Ishikawa (cell line): ENCODE measurements at regions not wholly inside any gene's neighbourhood (a gene's known extent, or its start where the extent isn't known, plus 50 kb on each side); places are given as distances from the start of the nearest gene placed in this dataset.

Source experiments
- CEBPB ChIP-seq: IDR thresholded peaks from 2 replicates; pipeline ENCODE4 v1.6.1; 2012
- CREB1 ChIP-seq: IDR thresholded peaks from 2 replicates; pipeline ENCODE4 v1.6.1; 2012; ENCODE audit warnings: low read depth
- EGR1 ChIP-seq: IDR thresholded peaks from 2 replicates; pipeline ENCODE4 v1.6.1; 2012
- EP300 ChIP-seq: IDR thresholded peaks from 2 replicates; pipeline ENCODE4 v1.6.1; 2012; ENCODE audit warnings: borderline replicate concordance
- FOXM1 ChIP-seq: IDR thresholded peaks from 2 replicates; pipeline ENCODE4 v1.6.1; 2012; ENCODE audit warnings: low read depth, borderline replicate concordance
- NFIC ChIP-seq: IDR thresholded peaks from 2 replicates; pipeline ENCODE4 v1.6.1; 2012
- RAD21 ChIP-seq: IDR thresholded peaks from 2 replicates; pipeline ENCODE4 v1.6.1; 2012; ENCODE audit warnings: low read depth
- TAF1 ChIP-seq: IDR thresholded peaks from 2 replicates; pipeline ENCODE4 v1.6.1; 2012; ENCODE audit warnings: low read depth, mild to moderate bottlenecking
- TCF12 ChIP-seq: IDR thresholded peaks from 2 replicates; pipeline ENCODE4 v1.6.1; 2012; ENCODE audit warnings: low read depth
- TEAD4 ChIP-seq: IDR thresholded peaks from 2 replicates; pipeline ENCODE4 v1.6.1; 2012
- USF1 ChIP-seq: IDR thresholded peaks from 2 replicates; pipeline ENCODE4 v1.6.1; 2012
- YY1 ChIP-seq: IDR thresholded peaks from 2 replicates; pipeline ENCODE4 v1.6.1; 2012; ENCODE audit warnings: low read depth
- ZBTB7A ChIP-seq: IDR thresholded peaks from 2 replicates; pipeline ENCODE4 v1.6.1; 2012; ENCODE audit warnings: low read depth
- TF ChIP-seq, protein P1 (sequence below): IDR thresholded peaks from 2 replicates; pipeline ENCODE4 v1.6.1; 2012
- TF ChIP-seq, protein P2 (sequence below): IDR thresholded peaks from 2 replicates; pipeline ENCODE4 v1.6.1; 2012; ENCODE audit warnings: low read depth, mild to moderate bottlenecking

GRCh38 chr9:78618735-78619134 is 321.8 kb downstream of the PSAT1 start:
- TF ChIP-seq, protein P1, sequence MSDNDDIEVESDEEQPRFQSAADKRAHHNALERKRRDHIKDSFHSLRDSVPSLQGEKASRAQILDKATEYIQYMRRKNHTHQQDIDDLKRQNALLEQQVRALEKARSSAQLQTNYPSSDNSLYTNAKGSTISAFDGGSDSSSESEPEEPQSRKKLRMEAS, result no peak
- TF ChIP-seq CEBPB (no peak), NFIC (no peak), EP300 (no peak), ZBTB7A (no peak), RAD21 (no peak)

- TF ChIP-seq RAD21 (no peak), EGR1 (no peak), USF1 (no peak), ZBTB7A (no peak), CREB1 (no peak), FOXM1 (no peak), TEAD4 (no peak), YY1 (no peak), EP300 (no peak), NFIC (no peak), TAF1 (no peak), CEBPB (no peak), TCF12 (no peak)
- TF ChIP-seq, protein P2, sequence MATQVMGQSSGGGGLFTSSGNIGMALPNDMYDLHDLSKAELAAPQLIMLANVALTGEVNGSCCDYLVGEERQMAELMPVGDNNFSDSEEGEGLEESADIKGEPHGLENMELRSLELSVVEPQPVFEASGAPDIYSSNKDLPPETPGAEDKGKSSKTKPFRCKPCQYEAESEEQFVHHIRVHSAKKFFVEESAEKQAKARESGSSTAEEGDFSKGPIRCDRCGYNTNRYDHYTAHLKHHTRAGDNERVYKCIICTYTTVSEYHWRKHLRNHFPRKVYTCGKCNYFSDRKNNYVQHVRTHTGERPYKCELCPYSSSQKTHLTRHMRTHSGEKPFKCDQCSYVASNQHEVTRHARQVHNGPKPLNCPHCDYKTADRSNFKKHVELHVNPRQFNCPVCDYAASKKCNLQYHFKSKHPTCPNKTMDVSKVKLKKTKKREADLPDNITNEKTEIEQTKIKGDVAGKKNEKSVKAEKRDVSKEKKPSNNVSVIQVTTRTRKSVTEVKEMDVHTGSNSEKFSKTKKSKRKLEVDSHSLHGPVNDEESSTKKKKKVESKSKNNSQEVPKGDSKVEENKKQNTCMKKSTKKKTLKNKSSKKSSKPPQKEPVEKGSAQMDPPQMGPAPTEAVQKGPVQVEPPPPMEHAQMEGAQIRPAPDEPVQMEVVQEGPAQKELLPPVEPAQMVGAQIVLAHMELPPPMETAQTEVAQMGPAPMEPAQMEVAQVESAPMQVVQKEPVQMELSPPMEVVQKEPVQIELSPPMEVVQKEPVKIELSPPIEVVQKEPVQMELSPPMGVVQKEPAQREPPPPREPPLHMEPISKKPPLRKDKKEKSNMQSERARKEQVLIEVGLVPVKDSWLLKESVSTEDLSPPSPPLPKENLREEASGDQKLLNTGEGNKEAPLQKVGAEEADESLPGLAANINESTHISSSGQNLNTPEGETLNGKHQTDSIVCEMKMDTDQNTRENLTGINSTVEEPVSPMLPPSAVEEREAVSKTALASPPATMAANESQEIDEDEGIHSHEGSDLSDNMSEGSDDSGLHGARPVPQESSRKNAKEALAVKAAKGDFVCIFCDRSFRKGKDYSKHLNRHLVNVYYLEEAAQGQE, result no peak
- TF ChIP-seq, protein P1, result no peak
Observed at GRCh38 chr9:78620303-78620702, 323.4 kb downstream of the PSAT1 start.

DNA sequence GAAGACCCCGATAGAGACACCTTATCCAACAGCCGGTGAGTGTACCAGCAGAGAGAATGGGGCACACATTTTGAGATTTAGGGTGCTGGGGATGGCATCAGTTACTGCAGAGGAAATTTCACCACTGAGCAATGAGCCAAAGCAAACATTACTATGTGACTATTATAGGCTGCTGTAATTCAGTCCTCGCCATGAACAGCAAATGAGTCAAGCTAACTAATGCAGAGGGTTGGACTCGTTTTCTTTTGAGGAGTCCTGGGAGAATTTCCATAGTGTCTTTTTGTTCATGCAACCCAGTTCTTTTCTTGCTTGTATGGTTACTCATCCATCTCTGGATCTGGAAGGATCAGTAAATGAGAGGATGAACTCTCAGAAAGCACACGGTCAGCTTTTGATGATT is 323.8 kb downstream of the PSAT1 start:
- TF ChIP-seq CREB1, result no peak
- no peak for TF ChIP-seq YY1

DNA sequence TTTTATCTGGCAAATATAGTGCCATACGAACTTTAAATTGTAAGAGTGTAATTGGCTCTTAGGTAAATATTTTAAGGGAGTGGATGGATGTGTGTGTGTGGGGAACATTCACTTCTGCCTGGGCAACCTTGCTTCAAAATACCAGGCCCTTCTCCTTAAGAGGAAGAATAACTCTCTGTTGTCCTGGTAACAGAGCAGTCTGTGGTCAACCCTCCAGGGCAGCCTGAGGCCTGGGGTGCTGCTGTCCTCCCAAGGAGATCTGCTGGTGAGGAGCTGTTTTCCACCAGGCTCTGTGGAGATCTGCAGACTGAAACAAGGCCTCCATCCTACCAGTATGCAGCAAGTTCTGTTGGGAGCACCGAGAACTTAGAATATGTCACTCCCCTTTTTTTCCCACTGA is 325.2 kb downstream of the PSAT1 start:
- TF ChIP-seq USF1 (no peak), TAF1 (no peak), YY1 (no peak), NFIC (no peak), TEAD4 (no peak), FOXM1 (no peak), CREB1 (no peak), EGR1 (no peak), CEBPB (no peak), ZBTB7A (no peak), TCF12 (no peak), EP300 (no peak), RAD21 (no peak)
- TF ChIP-seq, protein P1, result no peak
- TF ChIP-seq, protein P2, result no peak

DNA sequence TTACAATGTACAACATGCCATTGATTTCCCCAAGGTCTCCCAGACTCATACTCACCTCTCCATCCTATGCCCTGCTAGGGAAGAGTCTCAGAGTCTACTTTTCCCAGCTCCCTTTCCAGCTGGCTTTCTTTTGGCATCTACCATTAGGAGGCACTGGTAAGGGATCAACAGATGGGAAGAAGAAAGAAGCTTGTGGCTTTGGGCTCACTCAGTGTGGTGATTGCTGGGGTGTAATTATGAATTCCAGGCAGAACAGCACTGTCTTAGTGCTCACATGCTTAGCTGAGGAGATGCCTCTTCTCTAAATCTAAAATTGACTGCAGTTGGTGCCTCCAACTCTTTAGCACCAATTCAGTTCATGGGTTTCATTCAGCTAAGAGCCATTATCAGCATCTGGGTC is 330.0 kb downstream of the PSAT1 start:
- TF ChIP-seq TEAD4 (no peak), YY1 (no peak), EP300 (no peak), CREB1 (no peak), EGR1 (no peak), TCF12 (no peak), FOXM1 (no peak), TAF1 (no peak), NFIC (no peak), ZBTB7A (no peak)
- TF ChIP-seq, protein P2, result no peak
